Spleen (tissue), 11 donors: ENCODE measurements at regions not wholly inside any gene's neighbourhood (a gene's known extent, or its start where the extent isn't known, plus 50 kb on each side); places are given as distances from the start of the nearest gene placed in this dataset.

ENCODE experiments used
- DNase-seq: peaks from one replicate; pipeline ENCODE4 v3.0.0-alpha.2; 2020
- H3K27ac ChIP-seq, 8 donors: fragments of 200-600 bp; sonication (generic) in 7 of 8; 1 replicate in 4 of 8; 2 replicates in 4 of 8; pipeline versions ENCODE4 v1.5.0 to v1.8.0; 2016 to 2021; ENCODE audit warnings: inconsistent platforms in 4 of 8, mild to moderate bottlenecking in 4 of 8, moderate library complexity in 1 of 8
- H3K27me3 ChIP-seq, 7 donors: fragments of 200-600 bp; sonication (generic) in 6 of 7; replicated peaks in 1 of 7; 1 replicate in 4 of 7; 2 replicates in 3 of 7; pipeline versions ENCODE4 v1.5.0 to v1.8.0; 2016 to 2021; ENCODE audit warnings: inconsistent platforms in 3 of 7, mild to moderate bottlenecking in 1 of 7
- H3K36me3 ChIP-seq, 6 donors: fragments of 200-600 bp; sonication (generic) in 5 of 6; 1 replicate in 4 of 6; 2 replicates in 2 of 6; pipeline versions ENCODE4 v1.5.0 to v1.8.0; 2016 to 2021; ENCODE audit warnings: inconsistent platforms in 2 of 6
- H3K4me1 ChIP-seq, 6 donors: fragments of 200-600 bp; sonication (generic) in 5 of 6; 1 replicate in 3 of 6; 2 replicates in 3 of 6; pipeline versions ENCODE4 v1.5.0 to v1.8.0; 2016 to 2021; ENCODE audit warnings: inconsistent platforms in 3 of 6
- H3K4me3 ChIP-seq, 8 donors: fragments of 200-600 bp; sonication (generic) in 7 of 8; 1 replicate in 4 of 8; 2 replicates in 4 of 8; pipeline versions ENCODE4 v1.5.0 to v1.8.0; 2016 to 2021; ENCODE audit warnings: inconsistent platforms in 4 of 8, mild to moderate bottlenecking in 4 of 8, moderate library complexity in 2 of 8
- H3K9me3 ChIP-seq, 8 donors: fragments of 200-600 bp; sonication (generic) in 7 of 8; 1 replicate in 4 of 8; 2 replicates in 4 of 8; pipeline versions ENCODE4 v1.5.0 to v1.8.0; 2016 to 2021; ENCODE audit warnings: inconsistent platforms in 4 of 8
- POLR2A ChIP-seq, 3 donors: fragments of 450-650 bp; IDR thresholded peaks; one replicate each; pipeline ENCODE4 v1.5.1; 2017; ENCODE audit warnings: antibody characterized with exemption in 3 of 3, mild to moderate bottlenecking in 1 of 3
- POLR2AphosphoS5 ChIP-seq, 3 donors: sonication (generic); formaldehyde crosslinking; IDR thresholded peaks; one replicate each; pipeline ENCODE4 v1.5.1; 2017; ENCODE audit warnings: antibody characterized with exemption in 3 of 3
- WGBS, 5 donors: extraction: QIAGEN DNeasy Blood & Tissue Kit in 3 of 5; methylation state at CpG; one replicate each; pipeline versions ENCODE4 v1.1.5 to v1.1.7; 2013 to 2018; 5-methylcytosine and 5-hydroxymethylcytosine counted together
- intact Hi-C: fragments of 100-400 bp; cut with DNase I; formaldehyde crosslinking; loops from one replicate; pipeline ENCODE4 v1.15.0; 2023; ENCODE audit warnings: low total_unique reads
- TF ChIP-seq, protein P1 (sequence below), 11 experiments: fragments of 200-600 bp in 7 of 11; fragments of 450-650 bp in 4 of 11; sonication (generic) in 4 of 11; IDR thresholded peaks in 8 of 11; conservative IDR thresholded peaks in 3 of 11; 1 replicate in 7 of 11; 2 replicates in 4 of 11; pipeline versions ENCODE4 v1.4.0 to v1.8.0; 2016 to 2021; ENCODE audit warnings: antibody characterized with exemption in 11 of 11, inconsistent platforms in 4 of 11, mild to moderate bottlenecking in 1 of 11
- donor health status: healthy with polysubstance abuse.
- donor health status: DM: no; HTN: no; CAD: no; lungs with moderate emphysema.
- donor health status: DM: no; HTN: no; CAD: no.
- donor health status: Bipolar disorder and iron deficiency.
- donor health status: healthy.
- donor health status: DM: no; HTN: no; CAD: no.
- donor health status: DM: yes; HTN: yes; CAD: no.

DNA sequence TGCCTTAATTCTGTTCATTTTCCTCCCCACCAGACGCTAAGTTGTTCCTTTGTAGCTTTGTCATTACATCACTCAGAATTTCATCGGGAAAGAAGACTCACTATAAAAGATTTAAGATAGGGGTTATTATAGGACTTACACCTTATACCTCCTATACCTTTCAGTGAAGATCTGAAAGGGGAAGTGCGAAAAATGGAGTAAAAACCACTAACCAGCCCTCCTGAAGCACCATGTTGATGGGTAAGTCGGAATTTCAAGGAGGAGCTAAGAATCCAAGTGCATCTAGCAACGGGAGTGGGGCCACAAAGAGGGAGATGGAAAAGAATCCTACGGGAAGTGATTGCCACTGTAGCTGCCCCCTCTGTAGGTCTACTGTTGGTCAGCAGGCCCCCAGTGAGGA lies 119.1 kb upstream of the H2AZ1 start:
- no peak for DNase-seq
- no peaks in the 10 kb centered on the region for H3K4me1 ChIP-seq
- no peaks in the 10 kb centered on the region for H3K36me3 ChIP-seq
- intact Hi-C loops = no loop called here
- H3K27ac ChIP-seq = no peak overlapping the region
- H3K4me3 ChIP-seq = no peak overlapping the region
- peaks cover 0 to 7% (median 0%) of the 10 kb centered on the region in 7 donors for H3K27me3 ChIP-seq
- no peaks in the 10 kb centered on the region for H3K9me3 ChIP-seq
- 82 to 89% (median 83%) methylated on average over 6 of the region's 6 CpGs for WGBS, 5 donors
- TF ChIP-seq POLR2AphosphoS5 (IDR thresholded peaks at IDR 0.05) = no peak
- TF ChIP-seq, protein P1, sequence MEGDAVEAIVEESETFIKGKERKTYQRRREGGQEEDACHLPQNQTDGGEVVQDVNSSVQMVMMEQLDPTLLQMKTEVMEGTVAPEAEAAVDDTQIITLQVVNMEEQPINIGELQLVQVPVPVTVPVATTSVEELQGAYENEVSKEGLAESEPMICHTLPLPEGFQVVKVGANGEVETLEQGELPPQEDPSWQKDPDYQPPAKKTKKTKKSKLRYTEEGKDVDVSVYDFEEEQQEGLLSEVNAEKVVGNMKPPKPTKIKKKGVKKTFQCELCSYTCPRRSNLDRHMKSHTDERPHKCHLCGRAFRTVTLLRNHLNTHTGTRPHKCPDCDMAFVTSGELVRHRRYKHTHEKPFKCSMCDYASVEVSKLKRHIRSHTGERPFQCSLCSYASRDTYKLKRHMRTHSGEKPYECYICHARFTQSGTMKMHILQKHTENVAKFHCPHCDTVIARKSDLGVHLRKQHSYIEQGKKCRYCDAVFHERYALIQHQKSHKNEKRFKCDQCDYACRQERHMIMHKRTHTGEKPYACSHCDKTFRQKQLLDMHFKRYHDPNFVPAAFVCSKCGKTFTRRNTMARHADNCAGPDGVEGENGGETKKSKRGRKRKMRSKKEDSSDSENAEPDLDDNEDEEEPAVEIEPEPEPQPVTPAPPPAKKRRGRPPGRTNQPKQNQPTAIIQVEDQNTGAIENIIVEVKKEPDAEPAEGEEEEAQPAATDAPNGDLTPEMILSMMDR (IDR thresholded peaks at IDR 0.05 in 8 of 11, conservative IDR thresholded peaks at IDR 0.05 in 3 of 11) = no peak
- TF ChIP-seq POLR2A (IDR thresholded peaks at IDR 0.05) = no peak

DNA sequence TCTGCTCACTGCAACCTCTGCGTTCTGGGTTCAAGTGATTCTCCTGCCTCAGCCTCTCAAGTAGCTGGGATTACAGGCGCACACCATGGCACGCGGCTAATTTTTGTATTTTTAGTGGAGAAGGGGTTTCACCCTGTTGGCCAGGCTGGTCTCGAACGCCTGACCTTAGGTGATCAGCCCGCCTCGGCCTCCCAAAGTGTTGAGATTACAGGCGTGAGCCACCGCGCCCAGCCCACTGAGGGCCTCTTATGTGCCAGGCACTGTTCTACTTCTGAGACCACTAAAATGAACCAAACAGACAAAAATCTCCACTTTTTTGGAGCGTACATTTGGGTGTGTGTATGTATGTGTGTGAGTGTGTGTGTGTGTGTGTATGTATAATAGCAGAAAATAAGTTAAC lies 117.2 kb upstream of the H2AZ1 start:
- Histone ChIP-seq H3K4me3 (no peak overlapping the region), H3K36me3 (no peaks in the 10 kb centered on the region), H3K4me1 (no peaks in the 10 kb centered on the region), H3K27me3 (peaks cover 0 to 7% (median 0%) of the 10 kb centered on the region in 7 donors), H3K9me3 (no peaks in the 10 kb centered on the region), H3K27ac (no peak overlapping the region)
- no peak for TF ChIP-seq POLR2A (IDR thresholded peaks at IDR 0.05)
- no peak for TF ChIP-seq POLR2AphosphoS5 (IDR thresholded peaks at IDR 0.05)
- TF ChIP-seq, protein P1 (IDR thresholded peaks at IDR 0.05 in 8 of 11, conservative IDR thresholded peaks at IDR 0.05 in 3 of 11) = no peak
- intact Hi-C loops = no loop called here
- DNase-seq = no peak
- WGBS, 5 donors = 83 to 95% (median 90%) methylated on average over 12 of the region's 12 CpGs

DNA sequence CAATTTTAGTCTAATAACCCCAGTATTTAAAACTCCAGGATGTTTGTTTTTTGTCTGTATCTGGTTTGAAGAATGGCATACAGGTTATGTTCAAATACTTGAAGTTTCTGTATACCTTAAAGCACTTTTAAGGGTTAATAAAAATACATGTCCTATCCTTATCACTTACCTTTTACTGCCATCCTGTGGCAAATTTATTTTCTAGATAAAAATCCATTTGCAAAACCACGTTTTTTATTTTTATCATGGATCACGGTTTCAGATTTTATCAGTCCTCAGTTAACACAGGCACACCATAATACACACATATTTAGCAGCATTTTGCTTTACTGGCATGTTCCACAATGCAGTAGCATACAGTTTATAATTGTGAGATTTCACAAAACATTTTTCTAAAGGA lies 113.3 kb upstream of the H2AZ1 start:
- WGBS, 5 donors = 10 to 23% (median 14%) methylated on average over 2 of the region's 2 CpGs
- intact Hi-C loops = no loop called here
- Histone ChIP-seq H3K27ac (no peak overlapping the region), H3K4me3 (no peak overlapping the region), H3K27me3 (peaks cover 0 to 7% (median 0%) of the 10 kb centered on the region in 7 donors), H3K9me3 (no peaks in the 10 kb centered on the region), H3K36me3 (no peaks in the 10 kb centered on the region), H3K4me1 (no peaks in the 10 kb centered on the region)
- no peak for DNase-seq
- TF ChIP-seq POLR2AphosphoS5 (IDR thresholded peaks at IDR 0.05) = no peak
- TF ChIP-seq, protein P1 (IDR thresholded peaks at IDR 0.05 in 8 of 11, conservative IDR thresholded peaks at IDR 0.05 in 3 of 11) = no peak
- no peak for TF ChIP-seq POLR2A (IDR thresholded peaks at IDR 0.05)

DNA sequence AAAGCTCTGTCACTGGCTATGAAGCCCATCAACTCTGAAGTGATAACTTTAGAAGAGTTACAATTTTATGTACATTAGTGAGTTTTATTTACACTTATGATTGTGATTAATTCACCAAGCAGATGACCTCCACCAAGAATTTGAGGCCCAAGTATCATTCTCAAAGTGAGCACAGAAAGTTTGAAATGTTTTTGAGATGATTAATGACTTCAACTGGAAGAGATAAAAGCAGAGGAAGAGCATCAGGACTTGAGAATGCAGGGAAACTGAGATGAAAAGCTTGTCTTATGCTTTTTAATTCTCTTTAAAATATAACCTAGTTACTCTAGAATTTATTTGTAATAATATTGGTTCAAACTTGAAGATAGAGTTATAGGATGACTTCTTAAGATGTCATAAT lies 112.8 kb upstream of the H2AZ1 start:
- no peak for TF ChIP-seq POLR2AphosphoS5 (IDR thresholded peaks at IDR 0.05)
- no peak for TF ChIP-seq POLR2A (IDR thresholded peaks at IDR 0.05)
- TF ChIP-seq, protein P1 (IDR thresholded peaks at IDR 0.05 in 8 of 11, conservative IDR thresholded peaks at IDR 0.05 in 3 of 11) = no peak
- no peak overlapping the region for H3K4me3 ChIP-seq

More for the DNA sequence above, 112.8 kb upstream of the H2AZ1 start:
- DNase-seq = no peak
- no peaks in the 10 kb centered on the region for H3K4me1 ChIP-seq
- H3K9me3 ChIP-seq = no peaks in the 10 kb centered on the region
- no peak overlapping the region for H3K27ac ChIP-seq
- peaks cover 0 to 7% (median 0%) of the 10 kb centered on the region in 7 donors for H3K27me3 ChIP-seq
- intact Hi-C loops = no loop called here
- no peaks in the 10 kb centered on the region for H3K36me3 ChIP-seq
